Astrocyte of the cerebellum (primary cell): ENCODE measurements at regions not wholly inside any gene's neighbourhood (a gene's known extent, or its start where the extent isn't known, plus 50 kb on each side); places are given as distances from the start of the nearest gene placed in this dataset.

Source experiments
- DNase-seq: peaks from one replicate; pipeline ENCODE4 v3.0.0-alpha.2; 2011; ENCODE audit warnings: low read depth
- H3K4me3 ChIP-seq: 2 replicates; pipeline ENCODE4 v1.5.1; 2011; ENCODE audit warnings: mild to moderate bottlenecking, low read depth, low read length, moderate library complexity
- CTCF ChIP-seq: IDR thresholded peaks from 2 replicates; pipeline ENCODE4 v1.5.1; 2012; ENCODE audit warnings: low read length, low read depth, moderate library complexity, mild to moderate bottlenecking; ENCODE audit errors: missing control alignments
- in situ Hi-C: cut with HindIII; loops from 2 replicates; pipeline ENCODE4 v1.10.0; 2017; ENCODE audit warnings: low sequenced_read_pairs

GRCh38 chr2:5465859-5466258 lies 226.3 kb upstream of the SOX11 start:
- in situ Hi-C loops, result no loop called here
- DNase-seq, result no peak
- TF ChIP-seq CTCF, result no peak
- no peak overlapping the region for H3K4me3 ChIP-seq

- no peak for TF ChIP-seq CTCF
- H3K4me3 ChIP-seq, result no peak overlapping the region
- DNase-seq, result no peak
- in situ Hi-C loops, result no loop called here
Measured at GRCh38 chr2:5467178-5467905, 224.8 kb upstream of the SOX11 start.

GRCh38 chr2:5472673-5473072 lies 219.5 kb upstream of the SOX11 start:
- in situ Hi-C loops, result no loop called here
- H3K4me3 ChIP-seq, result no peak overlapping the region
- no peak for DNase-seq
- no peak for TF ChIP-seq CTCF

GRCh38 chr2:5473635-5474034 lies 218.5 kb upstream of the SOX11 start:
- in situ Hi-C loops, result no loop called here
- no peak for TF ChIP-seq CTCF
- no peak for DNase-seq
- no peak overlapping the region for H3K4me3 ChIP-seq

GRCh38 chr2:5474716-5475115 lies 217.5 kb upstream of the SOX11 start:
- TF ChIP-seq CTCF, result no peak
- no peak overlapping the region for H3K4me3 ChIP-seq
- in situ Hi-C loops, result no loop called here
- DNase-seq, result no peak

- no peak for TF ChIP-seq CTCF
- H3K4me3 ChIP-seq, result no peak overlapping the region
- no peak for DNase-seq
- in situ Hi-C loops, result no loop called here
Measured at GRCh38 chr2:5479265-5479928, 212.8 kb upstream of the SOX11 start.
